H9 (cell line): ENCODE measurements at regions not wholly inside any gene's neighbourhood (a gene's known extent, or its start where the extent isn't known, plus 50 kb on each side); places are given as distances from the start of the nearest gene placed in this dataset.

ENCODE experiments used
- DNase-seq: peaks from one replicate; pipeline ENCODE4 v3.0.0-alpha.2; 2017
- H2AFZ ChIP-seq: one replicate; pipeline ENCODE4 v1.6.1; 2013; ENCODE audit warnings: mild to moderate bottlenecking, low read length, control low read depth, moderate library complexity
- H2AK5ac ChIP-seq: 2 replicates; pipeline ENCODE4 v1.6.1; 2013; ENCODE audit warnings: low read length, control low read depth, mixed read lengths; ENCODE audit not compliant: insufficient read length
- H2BK120ac ChIP-seq: one replicate; pipeline ENCODE4 v1.6.1; 2013; ENCODE audit warnings: low read depth, mild to moderate bottlenecking, low read length, control low read depth, inconsistent platforms; ENCODE audit not compliant: poor library complexity, severe bottlenecking
- H2BK12ac ChIP-seq: 2 replicates; pipeline ENCODE4 v1.6.1; 2013; ENCODE audit warnings: low read length, control low read depth, mixed read lengths, low read depth; ENCODE audit not compliant: insufficient read length
- H2BK15ac ChIP-seq: 2 replicates; pipeline ENCODE4 v1.6.1; 2013; ENCODE audit warnings: low read depth, low read length, control low read depth
- H2BK20ac ChIP-seq: one replicate; pipeline ENCODE4 v1.6.1; 2013; ENCODE audit warnings: low read depth, mild to moderate bottlenecking, low read length, control low read depth, inconsistent platforms; ENCODE audit not compliant: poor library complexity, severe bottlenecking
- H2BK5ac ChIP-seq: 2 replicates; pipeline ENCODE4 v1.6.1; 2013; ENCODE audit warnings: low read length, control low read depth, mixed read lengths; ENCODE audit not compliant: insufficient read length
- H3K14ac ChIP-seq: 2 replicates; pipeline ENCODE4 v1.6.1; 2013; ENCODE audit warnings: low read length, control low read depth; ENCODE audit not compliant: insufficient read depth
- H3K18ac ChIP-seq: 2 replicates; pipeline ENCODE4 v1.6.1; 2013; ENCODE audit warnings: low read depth, mild to moderate bottlenecking, mixed read lengths, low read length, control low read depth; ENCODE audit not compliant: insufficient read length
- H3K23ac ChIP-seq: 2 replicates; pipeline ENCODE4 v1.6.1; 2013; ENCODE audit warnings: low read length, control low read depth, mixed read lengths, low read depth; ENCODE audit not compliant: insufficient read length
- H3K23me2 ChIP-seq: 2 replicates; pipeline ENCODE4 v1.6.1; 2013; ENCODE audit warnings: low read depth, mild to moderate bottlenecking, mixed read lengths, low read length, control low read depth; ENCODE audit not compliant: insufficient read length, poor library complexity, severe bottlenecking
- H3K27ac ChIP-seq: 2 replicates; pipeline ENCODE4 v1.5.1; 2013; ENCODE audit warnings: low read length, control low read depth, mixed read lengths, low read depth; ENCODE audit not compliant: insufficient read length
- H3K27me3 ChIP-seq: 2 replicates; pipeline ENCODE4 v1.6.1; 2013; ENCODE audit warnings: low read length, control low read depth, inconsistent platforms; ENCODE audit not compliant: insufficient read depth
- H3K4ac ChIP-seq: 2 replicates; pipeline ENCODE4 v1.6.1; 2013; ENCODE audit warnings: low read depth, mild to moderate bottlenecking, control low read depth, inconsistent platforms, low read length, moderate library complexity
- H3K4me1 ChIP-seq: 2 replicates; pipeline ENCODE4 v1.6.1; 2013; ENCODE audit warnings: low read length, control low read depth, inconsistent platforms; ENCODE audit not compliant: insufficient read depth
- H3K4me2 ChIP-seq: 2 replicates; pipeline ENCODE4 v1.6.1; 2013; ENCODE audit warnings: low read length, control low read depth, mixed read lengths; ENCODE audit not compliant: insufficient read length, insufficient read depth
- H3K56ac ChIP-seq: 2 replicates; pipeline ENCODE4 v1.6.1; 2013; ENCODE audit warnings: low read depth, mild to moderate bottlenecking, mixed read lengths, low read length, control low read depth; ENCODE audit not compliant: insufficient read length
- H3K79me1 ChIP-seq: 2 replicates; pipeline ENCODE4 v1.6.1; 2013; ENCODE audit warnings: low read depth, mild to moderate bottlenecking, moderate library complexity, low read length, control low read depth, inconsistent platforms; ENCODE audit not compliant: insufficient read depth, poor library complexity, severe bottlenecking
- H3K79me2 ChIP-seq: 2 replicates; pipeline ENCODE4 v1.6.1; 2013; ENCODE audit warnings: low read length, control low read depth, inconsistent platforms; ENCODE audit not compliant: insufficient read depth
- H3K9ac ChIP-seq: 2 replicates; pipeline ENCODE4 v1.6.1; 2013; ENCODE audit warnings: low read length, control low read depth, mixed read lengths; ENCODE audit not compliant: insufficient read length; ENCODE audit errors: extremely low read depth
- H3K9me3 ChIP-seq: one replicate; pipeline ENCODE4 v1.6.1; 2013; ENCODE audit warnings: low read depth, low read length, inconsistent platforms; ENCODE audit not compliant: control insufficient read depth
- H3T11ph ChIP-seq: one replicate; pipeline ENCODE4 v1.6.1; 2013; ENCODE audit warnings: mild to moderate bottlenecking, low read length, control low read depth, inconsistent platforms
- H4K20me1 ChIP-seq: one replicate; pipeline ENCODE4 v1.6.1; 2013; ENCODE audit not compliant: control insufficient read depth, insufficient read length, insufficient read depth
- H4K5ac ChIP-seq: 2 replicates; pipeline ENCODE4 v1.6.1; 2013; ENCODE audit warnings: low read depth, mild to moderate bottlenecking, mixed read lengths, low read length, control low read depth; ENCODE audit not compliant: insufficient read length
- H4K8ac ChIP-seq: replicated peaks from 2 replicates; pipeline ENCODE4 v1.6.1; 2013; ENCODE audit warnings: low read length, control low read depth, mixed read lengths, low read depth; ENCODE audit not compliant: insufficient read length
- H4K91ac ChIP-seq: 2 replicates; pipeline ENCODE4 v1.6.1; 2013; ENCODE audit warnings: low read depth, mild to moderate bottlenecking, moderate library complexity, mixed read lengths, low read length, control low read depth; ENCODE audit not compliant: insufficient read length
- H3K27ac Mint-ChIP-seq, 3 experiments: 2 replicates in 2 of 3; 3 replicates in 1 of 3; pipeline ENCODE4 v1.8.0; 2020 to 2021; ENCODE audit warnings: mixed read lengths in 3 of 3, mild to moderate bottlenecking in 1 of 3, moderate library complexity in 1 of 3
- H3K27me3 Mint-ChIP-seq: 2 replicates; pipeline ENCODE4 v1.8.0; 2021; ENCODE audit warnings: low read depth, mild to moderate bottlenecking, moderate library complexity, mixed read lengths
- H3K36me3 Mint-ChIP-seq, 3 experiments: 2 replicates in 2 of 3; 3 replicates in 1 of 3; pipeline ENCODE4 v1.8.0; 2020 to 2021; ENCODE audit warnings: low read depth in 3 of 3, mixed read lengths in 3 of 3; ENCODE audit not compliant: insufficient read depth in 1 of 3
- H3K4me1 Mint-ChIP-seq, 2 experiments: 2 replicates each; pipeline ENCODE4 v1.8.0; 2020; ENCODE audit warnings: mixed read lengths in 2 of 2
- H3K4me3 Mint-ChIP-seq, 2 experiments: 2 replicates in 1 of 2; 3 replicates in 1 of 2; pipeline ENCODE4 v1.8.0; 2020 to 2021; ENCODE audit warnings: mild to moderate bottlenecking in 2 of 2, mixed read lengths in 2 of 2, moderate library complexity in 1 of 2
- H3K9me3 Mint-ChIP-seq, 2 experiments: 2 replicates in 1 of 2; 3 replicates in 1 of 2; pipeline ENCODE4 v1.8.0; 2020; ENCODE audit warnings: mild to moderate bottlenecking in 2 of 2, mixed read lengths in 2 of 2, moderate library complexity in 1 of 2
- CTCF ChIP-seq: fragments of 200-600 bp; sonication (generic); conservative IDR thresholded peaks from 3 replicates; pipeline ENCODE4 v1.8.0; 2021; ENCODE audit warnings: antibody characterized with exemption, mild to moderate bottlenecking
- WGBS: extraction: QIAGEN DNeasy Blood & Tissue Kit; methylation state at CpG from one replicate; pipeline ENCODE4 v1.1.7; 2013; ENCODE audit warnings: missing lambda C conversion rate, low lambda C conversion rate, mixed read lengths; ENCODE audit not compliant: insufficient read length; ENCODE audit errors: extremely low coverage; 5-methylcytosine and 5-hydroxymethylcytosine counted together

GRCh38 chr2:5315041-5315440, 377.1 kb upstream of the SOX11 start:
- no peak overlapping the region for H2BK120ac ChIP-seq
- no peak overlapping the region for H4K91ac ChIP-seq
- no peaks in the 10 kb centered on the region for H3K36me3 Mint-ChIP-seq
- no peak overlapping the region for H2AFZ ChIP-seq
- DNase-seq: no peak
- no peak overlapping the region for H3T11ph ChIP-seq
- H2AK5ac ChIP-seq: no peak overlapping the region
- H3K4me1 ChIP-seq: no peaks in the 10 kb centered on the region
- H3K14ac ChIP-seq: no peak overlapping the region
- no peak overlapping the region for H3K56ac ChIP-seq
- H4K5ac ChIP-seq: no peak overlapping the region
- H3K27me3 Mint-ChIP-seq: no peaks in the 10 kb centered on the region
- H3K27ac Mint-ChIP-seq: no peak overlapping the region
- H3K4me2 ChIP-seq: no peak overlapping the region
- no CpG with 5 or more reads among the region's 2 CpGs for WGBS
- TF ChIP-seq CTCF: no peak
- H2BK20ac ChIP-seq: no peak overlapping the region
- no peaks in the 10 kb centered on the region for H3K9me3 ChIP-seq
- H3K4ac ChIP-seq: no peak overlapping the region
- H3K27ac ChIP-seq: no peak overlapping the region
- H3K27me3 ChIP-seq: no peaks in the 10 kb centered on the region; the same call in 1 of the 2 replicates
- H2BK15ac ChIP-seq: no peak overlapping the region
- H2BK5ac ChIP-seq: no peak overlapping the region
- no peaks in the 10 kb centered on the region for H3K4me1 Mint-ChIP-seq
- no peaks in the 10 kb centered on the region for H4K20me1 ChIP-seq
- no peak overlapping the region for H3K9ac ChIP-seq
- H3K18ac ChIP-seq: no peak overlapping the region
- H3K23ac ChIP-seq: no peak overlapping the region
- no peaks in the 10 kb centered on the region for H3K79me1 ChIP-seq
- H3K4me3 Mint-ChIP-seq: no peak overlapping the region
- no peaks in the 10 kb centered on the region for H3K79me2 ChIP-seq
- H4K8ac ChIP-seq: no peak overlapping the region
- no peak overlapping the region for H2BK12ac ChIP-seq
- no peaks in the 10 kb centered on the region for H3K23me2 ChIP-seq
- no peaks in the 10 kb centered on the region; a peak in 1 of 5 replicates for H3K9me3 Mint-ChIP-seq
